ENCODE measurements at regions not wholly inside any gene's neighbourhood (a gene's known extent, or its start where the extent isn't known, plus 50 kb on each side); places are given as distances from the start of the nearest gene placed in this dataset.

DNA sequence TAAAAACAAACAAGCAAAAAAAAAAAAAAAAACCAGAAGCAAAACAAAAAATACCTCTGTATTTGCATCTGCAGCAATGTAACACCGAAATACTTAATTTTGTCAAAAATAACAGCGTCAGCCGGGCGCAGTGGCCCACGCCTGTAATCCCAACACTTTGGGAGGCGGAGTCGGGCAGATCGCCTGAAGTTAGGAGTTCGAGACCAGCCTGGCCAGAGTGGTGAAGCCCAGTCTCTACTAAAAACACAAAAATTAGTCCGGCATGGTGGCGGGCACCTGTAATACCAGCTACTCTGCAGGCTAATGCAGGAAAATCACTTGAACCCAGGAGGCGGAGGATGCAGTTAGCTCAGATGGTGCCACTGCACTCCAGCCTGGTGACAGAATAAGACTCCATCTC is 683.5 kb upstream of the CA10 start:
- intact Hi-C loops (cut with micrococcal nuclease; ENCODE audit: unreplicated experiment) = no loop called here
- BruUV-seq (replicated peaks) = no TSS peak

DNA sequence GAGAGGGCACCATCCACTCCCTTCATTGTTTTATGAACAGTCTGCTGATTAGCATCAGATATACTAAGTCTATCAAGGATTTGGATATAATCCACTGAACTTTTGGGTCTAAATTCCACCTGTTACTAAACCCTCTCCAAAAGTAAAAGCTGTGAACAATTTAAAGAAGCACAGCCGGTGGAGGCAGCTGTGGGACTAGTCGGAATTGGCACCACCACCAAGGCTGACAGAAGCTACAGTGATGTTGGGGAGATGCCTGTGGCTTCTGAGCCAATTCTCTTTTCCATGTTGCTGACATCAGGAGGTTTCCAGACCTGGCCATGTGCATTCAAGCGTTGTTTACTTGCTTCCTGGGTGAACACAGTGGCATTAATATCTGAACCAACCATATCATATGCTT is 679.0 kb upstream of the CA10 start:
- Histone ChIP-seq H3K36me3 (ENCODE audit: control insufficient read depth, insufficient read depth, low read length) (no peaks in the 10 kb centered on the region), H3K27ac (ENCODE audit: low read length) (no peak overlapping the region), H3K4me1 (ENCODE audit: control insufficient read depth, insufficient read depth, low read length) (no peaks in the 10 kb centered on the region), H3K27me3 (ENCODE audit: control insufficient read depth, insufficient read depth, low read length) (no peaks in the 10 kb centered on the region), H3K9me3 (ENCODE audit: control insufficient read depth, insufficient read depth, low read depth, low read length) (no peaks in the 10 kb centered on the region), H3K4me3 (ENCODE audit: low read depth in 2 of 2, low read length in 2 of 2) (no peak overlapping the region)
- CTCF ChIA-PET = no interaction called here
- POLR2A ChIA-PET = no interaction called here
- in situ Hi-C loops (cut with HindIII; ENCODE audit: low pct_unique_long_range_greater_than_20kb, low sequenced_read_pairs) = no loop called here
- no TSS peak for BruUV-seq (replicated peaks)
- intact Hi-C loops (cut with micrococcal nuclease; ENCODE audit: unreplicated experiment) = loop anchor here (10.0 kb wide), 1 partner anchor 63 kb away; no protein-coding TSS in a partner anchor
- TF ChIP-seq, protein P1, sequence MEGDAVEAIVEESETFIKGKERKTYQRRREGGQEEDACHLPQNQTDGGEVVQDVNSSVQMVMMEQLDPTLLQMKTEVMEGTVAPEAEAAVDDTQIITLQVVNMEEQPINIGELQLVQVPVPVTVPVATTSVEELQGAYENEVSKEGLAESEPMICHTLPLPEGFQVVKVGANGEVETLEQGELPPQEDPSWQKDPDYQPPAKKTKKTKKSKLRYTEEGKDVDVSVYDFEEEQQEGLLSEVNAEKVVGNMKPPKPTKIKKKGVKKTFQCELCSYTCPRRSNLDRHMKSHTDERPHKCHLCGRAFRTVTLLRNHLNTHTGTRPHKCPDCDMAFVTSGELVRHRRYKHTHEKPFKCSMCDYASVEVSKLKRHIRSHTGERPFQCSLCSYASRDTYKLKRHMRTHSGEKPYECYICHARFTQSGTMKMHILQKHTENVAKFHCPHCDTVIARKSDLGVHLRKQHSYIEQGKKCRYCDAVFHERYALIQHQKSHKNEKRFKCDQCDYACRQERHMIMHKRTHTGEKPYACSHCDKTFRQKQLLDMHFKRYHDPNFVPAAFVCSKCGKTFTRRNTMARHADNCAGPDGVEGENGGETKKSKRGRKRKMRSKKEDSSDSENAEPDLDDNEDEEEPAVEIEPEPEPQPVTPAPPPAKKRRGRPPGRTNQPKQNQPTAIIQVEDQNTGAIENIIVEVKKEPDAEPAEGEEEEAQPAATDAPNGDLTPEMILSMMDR (IDR thresholded peaks at IDR 0.05) = no peak
- TF ChIP-seq, protein P2, sequence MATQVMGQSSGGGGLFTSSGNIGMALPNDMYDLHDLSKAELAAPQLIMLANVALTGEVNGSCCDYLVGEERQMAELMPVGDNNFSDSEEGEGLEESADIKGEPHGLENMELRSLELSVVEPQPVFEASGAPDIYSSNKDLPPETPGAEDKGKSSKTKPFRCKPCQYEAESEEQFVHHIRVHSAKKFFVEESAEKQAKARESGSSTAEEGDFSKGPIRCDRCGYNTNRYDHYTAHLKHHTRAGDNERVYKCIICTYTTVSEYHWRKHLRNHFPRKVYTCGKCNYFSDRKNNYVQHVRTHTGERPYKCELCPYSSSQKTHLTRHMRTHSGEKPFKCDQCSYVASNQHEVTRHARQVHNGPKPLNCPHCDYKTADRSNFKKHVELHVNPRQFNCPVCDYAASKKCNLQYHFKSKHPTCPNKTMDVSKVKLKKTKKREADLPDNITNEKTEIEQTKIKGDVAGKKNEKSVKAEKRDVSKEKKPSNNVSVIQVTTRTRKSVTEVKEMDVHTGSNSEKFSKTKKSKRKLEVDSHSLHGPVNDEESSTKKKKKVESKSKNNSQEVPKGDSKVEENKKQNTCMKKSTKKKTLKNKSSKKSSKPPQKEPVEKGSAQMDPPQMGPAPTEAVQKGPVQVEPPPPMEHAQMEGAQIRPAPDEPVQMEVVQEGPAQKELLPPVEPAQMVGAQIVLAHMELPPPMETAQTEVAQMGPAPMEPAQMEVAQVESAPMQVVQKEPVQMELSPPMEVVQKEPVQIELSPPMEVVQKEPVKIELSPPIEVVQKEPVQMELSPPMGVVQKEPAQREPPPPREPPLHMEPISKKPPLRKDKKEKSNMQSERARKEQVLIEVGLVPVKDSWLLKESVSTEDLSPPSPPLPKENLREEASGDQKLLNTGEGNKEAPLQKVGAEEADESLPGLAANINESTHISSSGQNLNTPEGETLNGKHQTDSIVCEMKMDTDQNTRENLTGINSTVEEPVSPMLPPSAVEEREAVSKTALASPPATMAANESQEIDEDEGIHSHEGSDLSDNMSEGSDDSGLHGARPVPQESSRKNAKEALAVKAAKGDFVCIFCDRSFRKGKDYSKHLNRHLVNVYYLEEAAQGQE (IDR thresholded peaks at IDR 0.05; ENCODE audit: insufficient read depth in 1 of 2, low read depth in 2 of 2, low read length in 1 of 2) = no peak
- TF ChIP-seq SIN3A (IDR thresholded peaks at IDR 0.05; ENCODE audit: borderline replicate concordance, insufficient read depth, low read depth, low read length) (no peak), TCF7L2 (IDR thresholded peaks at IDR 0.05; ENCODE audit: low read depth, low read length) (no peak), POLR2AphosphoS5 (IDR thresholded peaks at IDR 0.05; ENCODE audit: low read depth, low read length) (no peak)
- ATAC-seq (no peak), DNase-seq (ENCODE audit: low read depth, low spot score) (no peak)

More for the DNA sequence above, 683.5 kb upstream of the CA10 start:
- ChIA-PET CTCF (no interaction called here), POLR2A (no interaction called here)
- TF ChIP-seq TCF7L2 (IDR thresholded peaks at IDR 0.05; ENCODE audit: low read depth, low read length) (no peak), SIN3A (IDR thresholded peaks at IDR 0.05; ENCODE audit: borderline replicate concordance, insufficient read depth, low read depth, low read length) (no peak), POLR2AphosphoS5 (IDR thresholded peaks at IDR 0.05; ENCODE audit: low read depth, low read length) (no peak)
- TF ChIP-seq, protein P1 (IDR thresholded peaks at IDR 0.05) = no peak
- TF ChIP-seq, protein P2 (IDR thresholded peaks at IDR 0.05; ENCODE audit: insufficient read depth in 1 of 2, low read depth in 2 of 2, low read length in 1 of 2) = no peak
- H3K36me3 ChIP-seq (ENCODE audit: control insufficient read depth, insufficient read depth, low read length) = no peaks in the 10 kb centered on the region
- H3K27me3 ChIP-seq (ENCODE audit: control insufficient read depth, insufficient read depth, low read length) = no peaks in the 10 kb centered on the region
- H3K4me3 ChIP-seq (ENCODE audit: low read depth in 2 of 2, low read length in 2 of 2) = no peak overlapping the region
- no peaks in the 10 kb centered on the region for H3K9me3 ChIP-seq (ENCODE audit: control insufficient read depth, insufficient read depth, low read depth, low read length)
- no peak overlapping the region for H3K27ac ChIP-seq (ENCODE audit: low read length)
- in situ Hi-C loops (cut with HindIII; ENCODE audit: low pct_unique_long_range_greater_than_20kb, low sequenced_read_pairs) = no loop called here
- no peak for ATAC-seq
- no peak for DNase-seq (ENCODE audit: low read depth, low spot score)
- H3K4me1 ChIP-seq (ENCODE audit: control insufficient read depth, insufficient read depth, low read length) = no peaks in the 10 kb centered on the region

Data from Panc1 (cell line).